SK-N-SH treated with all-trans-retinoic acid at 6 μM for 48 hours (cell line): ENCODE measurements at regions not wholly inside any gene's neighbourhood (a gene's known extent, or its start where the extent isn't known, plus 50 kb on each side); places are given as distances from the start of the nearest gene placed in this dataset.

Experiments
- ARNTL ChIP-seq: fragments of 450-650 bp; formaldehyde crosslinking; IDR thresholded peaks from 2 replicates; pipeline ENCODE4 v1.5.0; 2020; ENCODE audit warnings: low read depth, mild to moderate bottlenecking, moderate library complexity, borderline replicate concordance
- ESRRG ChIP-seq: fragments of 250-450 bp; sonication (Bioruptor Pico); IDR thresholded peaks from 2 replicates; pipeline ENCODE4 v1.6.1; 2021; ENCODE audit warnings: mild to moderate bottlenecking
- TF ChIP-seq, protein P1 (sequence below): fragments of 250-450 bp; sonication (Bioruptor Pico); IDR thresholded peaks from 2 replicates; pipeline ENCODE4 v1.8.0; 2021; ENCODE audit warnings: low read depth, mild to moderate bottlenecking, moderate library complexity, borderline replicate concordance

DNA sequence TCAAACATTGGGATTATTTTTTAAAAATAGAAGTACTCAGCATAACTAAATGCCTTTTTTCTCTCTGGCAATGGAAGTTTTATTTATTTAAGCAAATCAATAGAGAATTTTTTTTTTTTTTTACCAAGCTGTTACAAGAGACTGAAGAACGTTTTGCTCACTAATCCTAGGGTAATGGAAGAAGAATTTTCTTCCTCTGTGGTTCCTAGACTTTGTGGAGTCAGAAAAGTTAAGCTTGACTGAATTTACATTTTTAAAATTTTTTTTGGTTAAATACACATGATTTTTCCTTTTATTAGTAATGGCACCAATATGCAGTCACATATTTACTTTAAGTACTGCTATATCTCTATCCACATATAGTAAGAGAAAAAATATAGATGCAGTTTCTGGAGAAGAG is 189.8 kb downstream of the PCSK1 start:
- TF ChIP-seq, protein P1, sequence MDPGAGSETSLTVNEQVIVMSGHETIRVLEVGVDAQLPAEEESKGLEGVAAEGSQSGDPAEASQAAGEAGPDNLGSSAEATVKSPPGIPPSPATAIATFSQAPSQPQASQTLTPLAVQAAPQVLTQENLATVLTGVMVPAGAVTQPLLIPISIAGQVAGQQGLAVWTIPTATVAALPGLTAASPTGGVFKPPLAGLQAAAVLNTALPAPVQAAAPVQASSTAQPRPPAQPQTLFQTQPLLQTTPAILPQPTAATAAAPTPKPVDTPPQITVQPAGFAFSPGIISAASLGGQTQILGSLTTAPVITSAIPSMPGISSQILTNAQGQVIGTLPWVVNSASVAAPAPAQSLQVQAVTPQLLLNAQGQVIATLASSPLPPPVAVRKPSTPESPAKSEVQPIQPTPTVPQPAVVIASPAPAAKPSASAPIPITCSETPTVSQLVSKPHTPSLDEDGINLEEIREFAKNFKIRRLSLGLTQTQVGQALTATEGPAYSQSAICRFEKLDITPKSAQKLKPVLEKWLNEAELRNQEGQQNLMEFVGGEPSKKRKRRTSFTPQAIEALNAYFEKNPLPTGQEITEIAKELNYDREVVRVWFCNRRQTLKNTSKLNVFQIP (CRISPR knock-in tag): no peak
- TF ChIP-seq ARNTL (no peak), ESRRG (CRISPR knock-in tag) (no peak)
